SJCRH30 (cell line): ENCODE measurements at regions not wholly inside any gene's neighbourhood (a gene's known extent, or its start where the extent isn't known, plus 50 kb on each side); places are given as distances from the start of the nearest gene placed in this dataset.

Source experiments
- DNase-seq, 2 experiments: peaks; one replicate each; pipeline ENCODE4 v3.0.0-alpha.2; 2015 to 2020
- H3K27ac ChIP-seq: fragments of 250-450 bp; sonication (Bioruptor Pico); 2 replicates; pipeline ENCODE4 v1.5.1; 2020; ENCODE audit warnings: mild to moderate bottlenecking, moderate library complexity
- H3K27me3 ChIP-seq: fragments of 250-450 bp; sonication (Bioruptor Pico); 2 replicates; pipeline ENCODE4 v1.5.1; 2020; ENCODE audit warnings: mild to moderate bottlenecking, moderate library complexity
- H3K36me3 ChIP-seq: fragments of 250-450 bp; sonication (Bioruptor Pico); 2 replicates; pipeline ENCODE4 v1.5.1; 2020; ENCODE audit warnings: mild to moderate bottlenecking, moderate library complexity
- H3K4me1 ChIP-seq: fragments of 250-450 bp; sonication (Bioruptor Pico); 2 replicates; pipeline ENCODE4 v1.5.1; 2020; ENCODE audit warnings: mild to moderate bottlenecking, moderate library complexity
- H3K4me3 ChIP-seq: fragments of 250-450 bp; sonication (Bioruptor Pico); 2 replicates; pipeline ENCODE4 v1.5.1; 2020; ENCODE audit warnings: mild to moderate bottlenecking, moderate library complexity
- H3K9me3 ChIP-seq: fragments of 250-450 bp; sonication (Bioruptor Pico); replicated peaks from 2 replicates; pipeline ENCODE4 v1.5.1; 2020; ENCODE audit warnings: mild to moderate bottlenecking, moderate library complexity

- Histone ChIP-seq H3K27me3 (no peaks in the 10 kb centered on the region), H3K4me1 (no peaks in the 10 kb centered on the region), H3K4me3 (no peak overlapping the region), H3K27ac (no peak overlapping the region), H3K9me3 (no peaks in the 10 kb centered on the region), H3K36me3 (no peaks in the 10 kb centered on the region)
- DNase-seq = no peak
These were observed 166.7 kb upstream of the INHBA start for GRCh38 chr7:41869596-41869995.

GRCh38 chr7:41869091-41869490, 166.2 kb upstream of the INHBA start:
- DNase-seq = no peak

GRCh38 chr7:41867639-41868280, 164.9 kb upstream of the INHBA start:
- H3K9me3 ChIP-seq = no peaks in the 10 kb centered on the region
- H3K4me1 ChIP-seq = no peaks in the 10 kb centered on the region
- no peaks in the 10 kb centered on the region for H3K27me3 ChIP-seq
- H3K27ac ChIP-seq = no peak overlapping the region
- DNase-seq = no peak
- H3K36me3 ChIP-seq = no peaks in the 10 kb centered on the region
- H3K4me3 ChIP-seq = no peak overlapping the region

More at GRCh38 chr7:41869091-41869490, 166.2 kb upstream of the INHBA start:
- no peaks in the 10 kb centered on the region for H3K27me3 ChIP-seq
- no peaks in the 10 kb centered on the region for H3K4me1 ChIP-seq
- no peaks in the 10 kb centered on the region for H3K36me3 ChIP-seq
- H3K9me3 ChIP-seq = no peaks in the 10 kb centered on the region
- no peak overlapping the region for H3K27ac ChIP-seq
- H3K4me3 ChIP-seq = no peak overlapping the region

- H3K27ac ChIP-seq = no peak overlapping the region
- H3K9me3 ChIP-seq = no peaks in the 10 kb centered on the region
- no peaks in the 10 kb centered on the region for H3K4me1 ChIP-seq
These were observed 159.4 kb upstream of the INHBA start for GRCh38 chr7:41862261-41862660.

GRCh38 chr7:41861642-41862041, 158.8 kb upstream of the INHBA start:
- peaks cover 4% of the 10 kb centered on the region; the same call in 1 of the 2 replicates for H3K27me3 ChIP-seq
- H3K36me3 ChIP-seq = no peaks in the 10 kb centered on the region
- H3K9me3 ChIP-seq = no peaks in the 10 kb centered on the region
- no peak overlapping the region for H3K27ac ChIP-seq
- no peak overlapping the region for H3K4me3 ChIP-seq
- DNase-seq = no peak
- no peaks in the 10 kb centered on the region for H3K4me1 ChIP-seq

More at GRCh38 chr7:41862261-41862660, 159.4 kb upstream of the INHBA start:
- no peak for DNase-seq
- Histone ChIP-seq H3K27me3 (no peaks in the 10 kb centered on the region), H3K36me3 (no peaks in the 10 kb centered on the region), H3K4me3 (no peak overlapping the region)

GRCh38 chr7:41858201-41858600, 155.3 kb upstream of the INHBA start:
- Histone ChIP-seq H3K27me3 (peaks cover 4% of the 10 kb centered on the region; the same call in 1 of the 2 replicates), H3K36me3 (no peaks in the 10 kb centered on the region), H3K4me3 (no peak overlapping the region), H3K4me1 (no peaks in the 10 kb centered on the region), H3K9me3 (no peaks in the 10 kb centered on the region), H3K27ac (no peak overlapping the region)
- DNase-seq = no peak

GRCh38 chr7:41855798-41856197, 152.9 kb upstream of the INHBA start:
- no peaks in the 10 kb centered on the region for H3K4me1 ChIP-seq
- no peaks in the 10 kb centered on the region for H3K9me3 ChIP-seq
- no peaks in the 10 kb centered on the region for H3K36me3 ChIP-seq
- no peak overlapping the region for H3K4me3 ChIP-seq
- peaks cover 4% of the 10 kb centered on the region; the same call in 1 of the 2 replicates for H3K27me3 ChIP-seq
- DNase-seq = no peak
- H3K27ac ChIP-seq = no peak overlapping the region

GRCh38 chr7:41847606-41848005, 144.7 kb upstream of the INHBA start:
- Histone ChIP-seq H3K27me3 (no peaks in the 10 kb centered on the region), H3K4me1 (no peaks in the 10 kb centered on the region), H3K36me3 (no peaks in the 10 kb centered on the region), H3K4me3 (no peak overlapping the region), H3K9me3 (no peaks in the 10 kb centered on the region), H3K27ac (no peak overlapping the region)
- DNase-seq = no peak

- no peak overlapping the region for H3K4me3 ChIP-seq
- no peak overlapping the region for H3K27ac ChIP-seq
- H3K4me1 ChIP-seq = no peaks in the 10 kb centered on the region
- DNase-seq = no peak
- H3K27me3 ChIP-seq = no peaks in the 10 kb centered on the region
- no peaks in the 10 kb centered on the region for H3K9me3 ChIP-seq
- no peaks in the 10 kb centered on the region for H3K36me3 ChIP-seq
These were observed 144.3 kb upstream of the INHBA start for GRCh38 chr7:41847151-41847550.

GRCh38 chr7:41842956-41843355, 140.1 kb upstream of the INHBA start:
- DNase-seq = no peak
- Histone ChIP-seq H3K9me3 (no peaks in the 10 kb centered on the region), H3K4me3 (no peak overlapping the region), H3K36me3 (no peaks in the 10 kb centered on the region), H3K4me1 (no peaks in the 10 kb centered on the region), H3K27ac (no peak overlapping the region), H3K27me3 (no peaks in the 10 kb centered on the region)

- no peaks in the 10 kb centered on the region for H3K36me3 ChIP-seq
- H3K4me1 ChIP-seq = no peaks in the 10 kb centered on the region
- H3K4me3 ChIP-seq = no peak overlapping the region
- no peak for DNase-seq
- H3K27me3 ChIP-seq = peaks cover 3% of the 10 kb centered on the region; the same call in 1 of the 2 replicates
- no peak overlapping the region for H3K27ac ChIP-seq
- H3K9me3 ChIP-seq = no peaks in the 10 kb centered on the region
These were observed 135.0 kb upstream of the INHBA start for GRCh38 chr7:41837916-41838315.

- no peaks in the 10 kb centered on the region for H3K36me3 ChIP-seq
- DNase-seq = no peak
These were observed 133.2 kb upstream of the INHBA start for GRCh38 chr7:41835976-41836530.

GRCh38 chr7:41834805-41835694, 132.2 kb upstream of the INHBA start:
- peaks cover 3% of the 10 kb centered on the region; the same call in 1 of the 2 replicates for H3K27me3 ChIP-seq
- DNase-seq = no peak
- H3K9me3 ChIP-seq = no peaks in the 10 kb centered on the region
- no peak overlapping the region for H3K4me3 ChIP-seq
- H3K4me1 ChIP-seq = no peaks in the 10 kb centered on the region
- H3K36me3 ChIP-seq = no peaks in the 10 kb centered on the region
- H3K27ac ChIP-seq = no peak overlapping the region

More at GRCh38 chr7:41835976-41836530, 133.2 kb upstream of the INHBA start:
- Histone ChIP-seq H3K4me1 (no peaks in the 10 kb centered on the region), H3K4me3 (no peak overlapping the region), H3K9me3 (no peaks in the 10 kb centered on the region), H3K27me3 (peaks cover 3% of the 10 kb centered on the region; the same call in 1 of the 2 replicates), H3K27ac (no peak overlapping the region)

- H3K9me3 ChIP-seq = no peaks in the 10 kb centered on the region
- no peak overlapping the region for H3K27ac ChIP-seq
- H3K4me3 ChIP-seq = no peak overlapping the region
- DNase-seq = no peak
- H3K36me3 ChIP-seq = no peaks in the 10 kb centered on the region
- H3K27me3 ChIP-seq = peaks cover 3% of the 10 kb centered on the region; the same call in 1 of the 2 replicates
- no peaks in the 10 kb centered on the region for H3K4me1 ChIP-seq
These were observed 130.1 kb upstream of the INHBA start for GRCh38 chr7:41832941-41833340.

- no peak overlapping the region for H3K4me3 ChIP-seq
- H3K4me1 ChIP-seq = no peaks in the 10 kb centered on the region
- DNase-seq = no peak
- H3K27ac ChIP-seq = no peak overlapping the region
- no peaks in the 10 kb centered on the region for H3K36me3 ChIP-seq
- no peaks in the 10 kb centered on the region for H3K9me3 ChIP-seq
- peaks cover 3% of the 10 kb centered on the region; the same call in 1 of the 2 replicates for H3K27me3 ChIP-seq
These were observed 127.4 kb upstream of the INHBA start for GRCh38 chr7:41830271-41830670.
